Hepatocyte (in vitro differentiated cells): ENCODE measurements at regions not wholly inside any gene's neighbourhood (a gene's known extent, or its start where the extent isn't known, plus 50 kb on each side); places are given as distances from the start of the nearest gene placed in this dataset.

Experiments
- DNase-seq: peaks from one replicate; pipeline ENCODE4 v3.0.0-alpha.2; 2016; ENCODE audit warnings: low spot score
- H2AFZ ChIP-seq: fragments of 200-600 bp; sonication (generic); 2 replicates; pipeline ENCODE4 v1.6.0; 2016; ENCODE audit warnings: antibody characterized with exemption, mild to moderate bottlenecking
- H3K27ac ChIP-seq: fragments of 200-600 bp; sonication (generic); 2 replicates; pipeline ENCODE4 v1.5.1; 2016; ENCODE audit warnings: mild to moderate bottlenecking
- H3K27me3 ChIP-seq: fragments of 200-600 bp; sonication (generic); 2 replicates; pipeline ENCODE4 v1.6.1; 2016
- H3K36me3 ChIP-seq: fragments of 200-600 bp; sonication (generic); replicated peaks from 2 replicates; pipeline ENCODE4 v1.5.1; 2016; ENCODE audit warnings: low read depth; ENCODE audit not compliant: insufficient read depth
- H3K4me1 ChIP-seq: fragments of 200-600 bp; sonication (generic); 2 replicates; pipeline ENCODE4 v1.5.1; 2016; ENCODE audit warnings: mild to moderate bottlenecking, moderate library complexity; ENCODE audit not compliant: insufficient read depth
- H3K4me2 ChIP-seq: fragments of 200-600 bp; sonication (generic); 2 replicates; pipeline ENCODE4 v1.6.0; 2016
- H3K4me3 ChIP-seq: fragments of 200-600 bp; sonication (generic); 2 replicates; pipeline ENCODE4 v1.5.1; 2016; ENCODE audit warnings: mild to moderate bottlenecking
- H3K79me2 ChIP-seq: fragments of 200-600 bp; sonication (generic); 2 replicates; pipeline ENCODE4 v1.6.0; 2017; ENCODE audit warnings: mild to moderate bottlenecking
- H3K9me2 ChIP-seq: fragments of 200-600 bp; sonication (generic); replicated peaks from 2 replicates; pipeline ENCODE4 v1.6.0; 2017; ENCODE audit warnings: mild to moderate bottlenecking; ENCODE audit not compliant: insufficient read depth
- H3K9me3 ChIP-seq: fragments of 200-600 bp; sonication (generic); 2 replicates; pipeline ENCODE4 v1.5.1; 2016; ENCODE audit warnings: low read depth, mild to moderate bottlenecking
- H4K20me1 ChIP-seq: fragments of 200-600 bp; sonication (generic); 2 replicates; pipeline ENCODE4 v1.6.0; 2016; ENCODE audit warnings: mild to moderate bottlenecking; ENCODE audit not compliant: insufficient read depth, poor library complexity, severe bottlenecking
- CTCF ChIP-seq: fragments of 200-600 bp; sonication (generic); IDR thresholded peaks from 2 replicates; pipeline ENCODE4 v1.5.1; 2016; ENCODE audit warnings: antibody characterized with exemption, mild to moderate bottlenecking; ENCODE audit not compliant: poor library complexity
- EZH2 ChIP-seq: fragments of 200-600 bp; sonication (generic); IDR thresholded peaks from 2 replicates; pipeline ENCODE4 v1.6.1; 2016; ENCODE audit warnings: antibody characterized with exemption, mild to moderate bottlenecking, borderline replicate concordance
- EZH2phosphoT487 ChIP-seq: fragments of 200-600 bp; sonication (generic); IDR thresholded peaks from one replicate; pipeline ENCODE4 v1.6.1; 2018; ENCODE audit warnings: antibody characterized with exemption, mild to moderate bottlenecking, low read depth, moderate library complexity; ENCODE audit not compliant: unreplicated experiment, severe bottlenecking
- WGBS: methylation state at CpG from one replicate; pipeline ENCODE4 v1.1.6; 2016; ENCODE audit warnings: low lambda C conversion rate; ENCODE audit errors: missing lambda C conversion rate; 5-methylcytosine and 5-hydroxymethylcytosine counted together

DNA sequence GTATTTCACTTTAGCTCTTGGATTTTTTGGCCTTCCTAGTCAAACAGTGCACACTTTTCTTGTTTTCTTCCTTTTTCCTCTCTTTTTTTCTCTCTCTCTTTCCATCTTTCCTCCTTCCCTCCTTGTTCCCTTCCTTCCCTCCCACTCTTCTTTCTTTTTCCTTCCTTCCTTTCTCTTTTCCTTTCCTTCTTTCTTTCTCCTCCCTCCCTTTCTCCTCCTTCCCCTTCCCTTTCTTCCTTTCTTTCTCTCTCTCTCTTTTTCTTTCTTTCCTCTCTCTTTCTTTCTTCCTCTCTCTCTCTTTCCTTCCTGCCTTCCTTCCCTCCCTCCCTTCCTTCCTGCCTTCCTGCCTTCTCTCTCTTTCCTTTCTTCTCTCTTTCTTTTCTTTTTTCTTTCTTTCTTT lies 181.6 kb upstream of the ELAC2 start:
- DNase-seq, result no peak
- H3K4me3 ChIP-seq, result no peak overlapping the region
- H3K79me2 ChIP-seq, result no peaks in the 10 kb centered on the region

GRCh38 chr17:13197586-13197985 lies 179.8 kb upstream of the ELAC2 start:
- Histone ChIP-seq H3K79me2 (no peaks in the 10 kb centered on the region), H3K27me3 (no peaks in the 10 kb centered on the region), H3K9me2 (no peaks in the 10 kb centered on the region), H3K4me3 (no peak overlapping the region), H3K36me3 (no peaks in the 10 kb centered on the region), H3K4me1 (no peaks in the 10 kb centered on the region), H3K4me2 (no peak overlapping the region), H3K9me3 (no peaks in the 10 kb centered on the region), H3K27ac (no peak overlapping the region), H2AFZ (no peak overlapping the region), H4K20me1 (no peaks in the 10 kb centered on the region)
- no peak for DNase-seq
- WGBS, result 90% methylated on average over 4 of the region's 4 CpGs
- TF ChIP-seq CTCF, result no peak
- TF ChIP-seq EZH2phosphoT487, result no peak
- no peak for TF ChIP-seq EZH2

More for the DNA sequence above, 181.6 kb upstream of the ELAC2 start:
- Histone ChIP-seq H3K27me3 (no peaks in the 10 kb centered on the region), H3K9me2 (no peaks in the 10 kb centered on the region), H2AFZ (no peak overlapping the region), H3K36me3 (no peaks in the 10 kb centered on the region), H3K27ac (no peak overlapping the region), H3K4me2 (no peak overlapping the region), H3K9me3 (no peaks in the 10 kb centered on the region), H3K4me1 (no peaks in the 10 kb centered on the region), H4K20me1 (no peaks in the 10 kb centered on the region)
- TF ChIP-seq EZH2 (no peak), EZH2phosphoT487 (no peak), CTCF (no peak)

DNA sequence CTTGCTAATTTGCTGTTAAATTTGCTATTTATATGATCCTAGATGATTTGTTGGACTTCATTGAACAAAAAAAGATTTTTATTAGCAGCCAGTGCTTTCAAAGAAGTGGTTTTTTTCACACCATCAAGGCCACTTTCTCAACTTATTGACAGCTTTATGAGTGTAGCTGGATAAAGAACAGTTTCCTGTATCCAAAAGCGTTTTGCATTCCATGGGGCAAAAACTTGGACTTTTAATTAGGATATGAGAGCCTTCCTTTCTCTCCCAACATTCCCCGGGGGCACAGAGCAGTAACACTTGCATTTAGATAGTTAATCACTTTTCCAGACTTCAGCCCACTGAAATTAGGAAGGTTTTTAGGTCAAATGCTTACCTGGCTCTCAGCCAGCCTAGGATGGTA lies 177.1 kb upstream of the ELAC2 start:
- H3K9me2 ChIP-seq, result no peaks in the 10 kb centered on the region
- no peak overlapping the region for H3K27ac ChIP-seq
- H3K9me3 ChIP-seq, result no peaks in the 10 kb centered on the region
- no peaks in the 10 kb centered on the region for H3K27me3 ChIP-seq
- no peaks in the 10 kb centered on the region for H3K79me2 ChIP-seq
- H2AFZ ChIP-seq, result no peak overlapping the region
- no peak for TF ChIP-seq EZH2phosphoT487
- TF ChIP-seq CTCF, result no peak
- no peak for TF ChIP-seq EZH2
- 11% methylated on average over 2 of the region's 2 CpGs for WGBS
- no peak for DNase-seq
- H3K4me3 ChIP-seq, result no peak overlapping the region
- no peak overlapping the region for H3K4me2 ChIP-seq
- H3K36me3 ChIP-seq, result no peaks in the 10 kb centered on the region
- H3K4me1 ChIP-seq, result no peaks in the 10 kb centered on the region
- no peaks in the 10 kb centered on the region for H4K20me1 ChIP-seq

DNA sequence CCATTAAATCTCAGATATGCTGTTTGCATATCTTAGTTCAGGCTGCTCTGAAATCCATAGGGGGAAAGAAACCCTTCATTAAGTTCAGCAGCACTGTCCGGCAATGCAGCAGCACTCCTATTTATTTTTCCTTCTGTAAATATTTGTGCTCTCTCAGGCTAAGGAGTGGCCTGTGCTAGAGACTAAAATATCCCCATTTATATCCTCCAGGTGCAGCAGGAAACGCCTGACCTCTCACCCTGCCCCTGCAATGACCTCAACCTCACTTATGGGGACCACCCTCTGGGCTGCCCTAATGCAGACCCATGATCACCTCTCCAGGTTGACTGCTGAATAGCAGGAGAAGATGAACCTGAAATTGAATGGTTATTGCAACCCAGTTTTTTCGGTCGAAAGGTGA lies 165.0 kb upstream of the ELAC2 start:
- Histone ChIP-seq H3K79me2 (no peaks in the 10 kb centered on the region), H3K4me1 (peaks cover 10% of the 10 kb centered on the region), H3K4me3 (no peak overlapping the region), H3K36me3 (no peaks in the 10 kb centered on the region), H2AFZ (no peak overlapping the region), H3K9me2 (no peaks in the 10 kb centered on the region), H3K27ac (peak overlapping the region; percentile 27), H4K20me1 (no peaks in the 10 kb centered on the region), H3K27me3 (no peaks in the 10 kb centered on the region), H3K9me3 (no peaks in the 10 kb centered on the region), H3K4me2 (peak overlapping the region; percentile 44)
- WGBS, result 60% methylated on average over 4 of the region's 4 CpGs
- no peak for DNase-seq
- TF ChIP-seq EZH2phosphoT487 (no peak), CTCF (no peak), EZH2 (no peak)
